IMR-90 (cell line): ENCODE measurements at regions not wholly inside any gene's neighbourhood (a gene's known extent, or its start where the extent isn't known, plus 50 kb on each side); places are given as distances from the start of the nearest gene placed in this dataset.

Experiments used
- ATAC-seq: fragments of 200-7000 bp; cut with Tn5 transposase; 2 replicates; pipeline ENCODE4 v1.9.1; 2020; ENCODE audit warnings: low read depth, mild to moderate bottlenecking, moderate library complexity
- BruUV-seq: library from RNA; stranded (reverse); fragments of 400-500 nt; replicated peaks from 2 replicates; lab custom pipeline; 2021; lab: Mats Ljungman, UMichigan
- CTCF ChIA-PET: fragments of 300-600 bp; formaldehyde crosslinking; extraction: SDS; loops from one replicate; lab custom pipeline; 2021; ENCODE audit warnings: antibody characterized with exemption; lab: Yijun Ruan, JAX
- POLR2A ChIA-PET: fragments of 300-600 bp; sonication (Branson Sonifier 250); formaldehyde crosslinking; loops from one replicate; lab custom pipeline; 2022; ENCODE audit warnings: antibody characterized with exemption; ENCODE audit not compliant: unreplicated experiment; lab: Charles Lee
- DNase-seq: peaks from one replicate; pipeline ENCODE4 v3.0.0; 2013
- H2AFZ ChIP-seq: replicated peaks from 2 replicates; pipeline ENCODE3; 2013; ENCODE audit warnings: low read length, mild to moderate bottlenecking; ENCODE audit not compliant: poor library complexity
- H2AK5ac ChIP-seq: 2 replicates; pipeline ENCODE4 v1.6.1; 2013; ENCODE audit warnings: low read depth, low read length, inconsistent platforms
- H2AK9ac ChIP-seq: replicated peaks from 2 replicates; pipeline ENCODE3; 2013; ENCODE audit warnings: mild to moderate bottlenecking, low read depth, low read length, moderate library complexity; ENCODE audit not compliant: poor library complexity
- H2BK120ac ChIP-seq: 2 replicates; pipeline ENCODE4 v1.6.1; 2013; ENCODE audit warnings: low read depth, low read length, inconsistent platforms
- H2BK15ac ChIP-seq: 3 replicates; pipeline ENCODE4 v1.6.1; 2013; ENCODE audit warnings: low read depth, low read length, inconsistent platforms
- H2BK20ac ChIP-seq: 2 replicates; pipeline ENCODE4 v1.6.1; 2013; ENCODE audit warnings: low read depth, mild to moderate bottlenecking, inconsistent platforms, low read length, moderate library complexity
- H2BK5ac ChIP-seq: 2 replicates; pipeline ENCODE4 v1.6.1; 2013; ENCODE audit warnings: mild to moderate bottlenecking, low read depth, low read length, inconsistent platforms; ENCODE audit not compliant: poor library complexity, severe bottlenecking
- H3K14ac ChIP-seq: replicated peaks from 2 replicates; pipeline ENCODE4 v1.6.1; 2013; ENCODE audit warnings: low read depth, low read length, inconsistent platforms
- H3K18ac ChIP-seq: 2 replicates; pipeline ENCODE4 v1.6.1; 2013; ENCODE audit warnings: low read depth, low read length, control low read depth
- H3K23ac ChIP-seq: 2 replicates; pipeline ENCODE4 v1.6.1; 2013; ENCODE audit warnings: low read depth, low read length, inconsistent platforms
- H3K27ac ChIP-seq: 2 replicates; pipeline ENCODE4 v1.5.1; 2013; ENCODE audit warnings: mild to moderate bottlenecking, control low read depth, low read length; ENCODE audit not compliant: insufficient read depth
- H3K27me3 ChIP-seq: 2 replicates; pipeline ENCODE4 v1.6.1; 2013; ENCODE audit warnings: low read length; ENCODE audit not compliant: control insufficient read depth, insufficient read depth
- H3K36me3 ChIP-seq: 2 replicates; pipeline ENCODE4 v1.6.1; 2013; ENCODE audit warnings: low read length, mixed read lengths; ENCODE audit not compliant: control insufficient read depth, insufficient read depth
- H3K4ac ChIP-seq: 2 replicates; pipeline ENCODE4 v1.6.1; 2013; ENCODE audit warnings: low read depth, low read length, inconsistent platforms
- H3K4me1 ChIP-seq: 2 replicates; pipeline ENCODE4 v1.6.1; 2013; ENCODE audit warnings: low read length, mixed read lengths; ENCODE audit not compliant: control insufficient read depth, insufficient read depth
- H3K4me2 ChIP-seq: 2 replicates; pipeline ENCODE4 v1.6.1; 2013; ENCODE audit warnings: low read depth, mild to moderate bottlenecking, control low read depth, low read length, moderate library complexity
- H3K4me3 ChIP-seq: 2 replicates; pipeline ENCODE4 v1.5.1; 2013; ENCODE audit warnings: low read depth, mild to moderate bottlenecking, control low read depth, low read length, moderate library complexity; ENCODE audit not compliant: insufficient read depth
- H3K56ac ChIP-seq: 2 replicates; pipeline ENCODE4 v1.6.1; 2013; ENCODE audit warnings: low read length, inconsistent platforms; ENCODE audit not compliant: insufficient read depth; ENCODE audit errors: extremely low read depth
- H3K79me1 ChIP-seq, 2 experiments: 2 replicates each; pipeline ENCODE4 v1.6.1; 2013; ENCODE audit warnings: low read length in 2 of 2, inconsistent platforms in 1 of 2, low read depth in 1 of 2
- H3K9ac ChIP-seq: 2 replicates; pipeline ENCODE4 v1.6.1; 2013; ENCODE audit warnings: low read depth, low read length, control low read depth
- H3K9me1 ChIP-seq: 2 replicates; pipeline ENCODE4 v1.6.1; 2013; ENCODE audit warnings: low read length, inconsistent platforms; ENCODE audit not compliant: insufficient read depth
- H3K9me3 ChIP-seq: 2 replicates; pipeline ENCODE4 v1.6.1; 2013; ENCODE audit warnings: low read length; ENCODE audit not compliant: control insufficient read depth, insufficient read depth
- H4K20me1 ChIP-seq: 2 replicates; pipeline ENCODE4 v1.6.1; 2013; ENCODE audit warnings: low read length, inconsistent platforms; ENCODE audit not compliant: insufficient read depth
- H4K5ac ChIP-seq: 2 replicates; pipeline ENCODE4 v1.6.1; 2013; ENCODE audit warnings: mild to moderate bottlenecking, low read depth, low read length, control low read depth
- H4K8ac ChIP-seq, 2 experiments: 2 replicates each; pipeline ENCODE4 v1.6.1; 2013; ENCODE audit warnings: low read depth in 2 of 2, low read length in 2 of 2, control low read depth in 1 of 2, inconsistent platforms in 1 of 2
- H4K91ac ChIP-seq: 2 replicates; pipeline ENCODE4 v1.6.1; 2013; ENCODE audit warnings: low read depth, low read length, inconsistent platforms; ENCODE audit not compliant: insufficient read depth
- BHLHE40 ChIP-seq: fragments of 150-350 bp; IDR thresholded peaks from 2 replicates; pipeline ENCODE4 v1.6.1; 2016; ENCODE audit warnings: mild to moderate bottlenecking, low read depth, low read length
- CEBPB ChIP-seq: IDR thresholded peaks from 2 replicates; pipeline ENCODE4 v1.6.1; 2012; ENCODE audit warnings: low read depth, low read length, improper control_type of control experiment
- CHD1 ChIP-seq: IDR thresholded peaks from 2 replicates; pipeline ENCODE4 v1.6.1; 2012; ENCODE audit warnings: low read depth, low read length, improper control_type of control experiment
- FOS ChIP-seq: fragments of 150-350 bp; IDR thresholded peaks from 2 replicates; pipeline ENCODE4 v1.6.1; 2016; ENCODE audit warnings: low read depth, low read length
- MAFK ChIP-seq: IDR thresholded peaks from 2 replicates; pipeline ENCODE4 v1.6.1; 2012; ENCODE audit warnings: low read depth, low read length, improper control_type of control experiment
- MAZ ChIP-seq: IDR thresholded peaks from 2 replicates; pipeline ENCODE4 v1.6.1; 2012; ENCODE audit warnings: low read depth, mild to moderate bottlenecking, low read length, improper control_type of control experiment, moderate library complexity, borderline replicate concordance
- MXI1 ChIP-seq: IDR thresholded peaks from 2 replicates; pipeline ENCODE4 v1.6.1; 2012; ENCODE audit warnings: low read depth, mild to moderate bottlenecking, low read length, moderate library complexity, borderline replicate concordance
- NFE2L2 ChIP-seq: fragments of 150-350 bp; IDR thresholded peaks from 2 replicates; pipeline ENCODE4 v1.6.1; 2016; ENCODE audit warnings: low read depth, mild to moderate bottlenecking, low read length
- POLR2A ChIP-seq: IDR thresholded peaks from 2 replicates; pipeline ENCODE4 v1.6.1; 2012; ENCODE audit warnings: mild to moderate bottlenecking, low read depth, low read length
- RAD21 ChIP-seq: IDR thresholded peaks from 2 replicates; pipeline ENCODE4 v1.6.1; 2012; ENCODE audit warnings: low read length, improper control_type of control experiment
- RCOR1 ChIP-seq: IDR thresholded peaks from 2 replicates; pipeline ENCODE4 v1.6.1; 2012; ENCODE audit warnings: mild to moderate bottlenecking, low read length, improper control_type of control experiment; ENCODE audit not compliant: insufficient replicate concordance
- RFX5 ChIP-seq: IDR thresholded peaks from 2 replicates; pipeline ENCODE4 v1.8.0; 2012; ENCODE audit warnings: low read depth, mild to moderate bottlenecking, low read length, moderate library complexity
- SMC3 ChIP-seq: fragments of 150-350 bp; IDR thresholded peaks from 2 replicates; pipeline ENCODE4 v1.6.1; 2016; ENCODE audit warnings: low read depth, mild to moderate bottlenecking, antibody characterized with exemption, low read length, moderate library complexity
- WGBS, 2 experiments: methylation state at CpG; one replicate each; pipeline versions ENCODE4 v1.1.5 to v1.1.7; 2013; ENCODE audit warnings: missing lambda C conversion rate in 2 of 2; ENCODE audit not compliant: insufficient read length in 1 of 2; ENCODE audit errors: extremely low coverage in 2 of 2; 5-methylcytosine and 5-hydroxymethylcytosine counted together
- dilution Hi-C: fragments of 300-500 bp; cut with HindIII; formaldehyde crosslinking; loops from one replicate; pipeline ENCODE4 v1.14.3; 2018; ENCODE audit warnings: low sequenced_read_pairs; ENCODE audit not compliant: unreplicated experiment
- in situ Hi-C: fragments of 300-500 bp; cut with MboI; formaldehyde crosslinking; loops from 3 replicates; pipeline ENCODE4 v1.14.3; 2019; ENCODE audit warnings: low sequenced_read_pairs, inconsistent platforms, mixed read lengths
- intact Hi-C: fragments of 100-400 bp; cut with micrococcal nuclease; formaldehyde crosslinking; loops from 2 replicates; pipeline ENCODE4 v1.10.0; 2022
- TF ChIP-seq, protein P1 (sequence below): fragments of 150-350 bp; IDR thresholded peaks from 2 replicates; pipeline ENCODE4 v1.6.1; 2016; ENCODE audit warnings: low read depth, mild to moderate bottlenecking, low read length, moderate library complexity, borderline replicate concordance
- TF ChIP-seq, protein P2 (sequence below): fragments of 150-350 bp; IDR thresholded peaks from 2 replicates; pipeline ENCODE4 v1.6.1; 2017; ENCODE audit warnings: mild to moderate bottlenecking, antibody characterized with exemption, low read length, low read depth
- TF ChIP-seq, protein P3 (sequence below): conservative IDR thresholded peaks from 2 replicates; pipeline ENCODE4 v1.5.1; 2012; ENCODE audit warnings: mild to moderate bottlenecking, low read depth, low read length, improper control_type of control experiment

DNA sequence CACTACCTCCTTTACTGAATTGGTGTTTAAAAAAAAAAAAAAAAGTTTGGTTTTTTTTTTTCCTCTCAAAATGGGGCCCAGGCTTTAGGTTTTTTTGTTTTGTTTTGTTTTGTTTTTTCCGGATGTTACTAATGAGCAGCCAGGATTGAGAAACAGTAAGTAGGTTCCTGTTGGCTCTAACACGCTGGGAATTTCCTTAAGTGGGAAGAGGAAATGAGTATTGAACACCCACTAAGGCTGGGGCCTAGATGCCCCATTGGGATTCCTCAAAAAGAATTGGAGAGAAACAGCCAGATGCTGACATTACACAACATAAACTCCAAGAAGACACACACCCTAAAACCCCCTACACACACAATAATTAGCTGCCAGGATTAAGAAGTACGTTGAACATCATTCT, 102.2 kb upstream of the NANOS1 start:
- H3K4me3 ChIP-seq, result no peak overlapping the region
- no CpG with 5 or more reads among the region's 3 CpGs for WGBS, 2 experiments
- H3K9me3 ChIP-seq, result peaks cover 4% of the 10 kb centered on the region
- no peaks in the 10 kb centered on the region for H3K79me1 ChIP-seq
- H3K9ac ChIP-seq, result no peak overlapping the region
- H4K5ac ChIP-seq, result no peak overlapping the region
- H2BK15ac ChIP-seq, result no peak overlapping the region
- H3K36me3 ChIP-seq, result no peaks in the 10 kb centered on the region
- BruUV-seq, result no TSS peak
- H2BK120ac ChIP-seq, result no peak overlapping the region
- CTCF ChIA-PET, result no interaction called here
- no peak overlapping the region for H3K4ac ChIP-seq
- no peak overlapping the region for H3K14ac ChIP-seq
- H3K56ac ChIP-seq, result no peak overlapping the region
- TF ChIP-seq, protein P1, sequence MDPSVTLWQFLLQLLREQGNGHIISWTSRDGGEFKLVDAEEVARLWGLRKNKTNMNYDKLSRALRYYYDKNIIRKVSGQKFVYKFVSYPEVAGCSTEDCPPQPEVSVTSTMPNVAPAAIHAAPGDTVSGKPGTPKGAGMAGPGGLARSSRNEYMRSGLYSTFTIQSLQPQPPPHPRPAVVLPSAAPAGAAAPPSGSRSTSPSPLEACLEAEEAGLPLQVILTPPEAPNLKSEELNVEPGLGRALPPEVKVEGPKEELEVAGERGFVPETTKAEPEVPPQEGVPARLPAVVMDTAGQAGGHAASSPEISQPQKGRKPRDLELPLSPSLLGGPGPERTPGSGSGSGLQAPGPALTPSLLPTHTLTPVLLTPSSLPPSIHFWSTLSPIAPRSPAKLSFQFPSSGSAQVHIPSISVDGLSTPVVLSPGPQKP, result no peak
- TF ChIP-seq SMC3, result no peak
- no peak for TF ChIP-seq MXI1
- TF ChIP-seq FOS, result no peak
- no peak for TF ChIP-seq RFX5
- no peak for TF ChIP-seq CHD1
- TF ChIP-seq CEBPB, result no peak
- no peak for TF ChIP-seq NFE2L2
- no peak for TF ChIP-seq MAZ
- no peak for TF ChIP-seq BHLHE40
- no peak for TF ChIP-seq RAD21
- no peak for TF ChIP-seq RCOR1
- TF ChIP-seq, protein P2, sequence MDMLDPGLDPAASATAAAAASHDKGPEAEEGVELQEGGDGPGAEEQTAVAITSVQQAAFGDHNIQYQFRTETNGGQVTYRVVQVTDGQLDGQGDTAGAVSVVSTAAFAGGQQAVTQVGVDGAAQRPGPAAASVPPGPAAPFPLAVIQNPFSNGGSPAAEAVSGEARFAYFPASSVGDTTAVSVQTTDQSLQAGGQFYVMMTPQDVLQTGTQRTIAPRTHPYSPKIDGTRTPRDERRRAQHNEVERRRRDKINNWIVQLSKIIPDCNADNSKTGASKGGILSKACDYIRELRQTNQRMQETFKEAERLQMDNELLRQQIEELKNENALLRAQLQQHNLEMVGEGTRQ, result no peak
- no peak for TF ChIP-seq POLR2A
- TF ChIP-seq, protein P3, sequence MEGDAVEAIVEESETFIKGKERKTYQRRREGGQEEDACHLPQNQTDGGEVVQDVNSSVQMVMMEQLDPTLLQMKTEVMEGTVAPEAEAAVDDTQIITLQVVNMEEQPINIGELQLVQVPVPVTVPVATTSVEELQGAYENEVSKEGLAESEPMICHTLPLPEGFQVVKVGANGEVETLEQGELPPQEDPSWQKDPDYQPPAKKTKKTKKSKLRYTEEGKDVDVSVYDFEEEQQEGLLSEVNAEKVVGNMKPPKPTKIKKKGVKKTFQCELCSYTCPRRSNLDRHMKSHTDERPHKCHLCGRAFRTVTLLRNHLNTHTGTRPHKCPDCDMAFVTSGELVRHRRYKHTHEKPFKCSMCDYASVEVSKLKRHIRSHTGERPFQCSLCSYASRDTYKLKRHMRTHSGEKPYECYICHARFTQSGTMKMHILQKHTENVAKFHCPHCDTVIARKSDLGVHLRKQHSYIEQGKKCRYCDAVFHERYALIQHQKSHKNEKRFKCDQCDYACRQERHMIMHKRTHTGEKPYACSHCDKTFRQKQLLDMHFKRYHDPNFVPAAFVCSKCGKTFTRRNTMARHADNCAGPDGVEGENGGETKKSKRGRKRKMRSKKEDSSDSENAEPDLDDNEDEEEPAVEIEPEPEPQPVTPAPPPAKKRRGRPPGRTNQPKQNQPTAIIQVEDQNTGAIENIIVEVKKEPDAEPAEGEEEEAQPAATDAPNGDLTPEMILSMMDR, result no peak
- no peak for TF ChIP-seq MAFK
- no peak overlapping the region for H3K4me2 ChIP-seq
- DNase-seq, result no peak
- no peak overlapping the region for H2AK5ac ChIP-seq
- H3K27ac ChIP-seq, result no peak overlapping the region
- H3K18ac ChIP-seq, result no peak overlapping the region
- POLR2A ChIA-PET, result no interaction called here
- no peak overlapping the region for H2AFZ ChIP-seq
- dilution Hi-C loops, result no loop called here
- no peak overlapping the region for H2BK5ac ChIP-seq
- no peak overlapping the region for H4K8ac ChIP-seq
- no peak overlapping the region for H3K23ac ChIP-seq
- ATAC-seq, result no peak
- no peaks in the 10 kb centered on the region for H3K9me1 ChIP-seq
- no peak overlapping the region for H4K91ac ChIP-seq
- H2BK20ac ChIP-seq, result no peak overlapping the region
- no peaks in the 10 kb centered on the region for H3K4me1 ChIP-seq
- intact Hi-C loops, result no loop called here
- peaks cover 11% of the 10 kb centered on the region for H3K27me3 ChIP-seq
- H2AK9ac ChIP-seq, result no peak overlapping the region
- H4K20me1 ChIP-seq, result no peaks in the 10 kb centered on the region
- in situ Hi-C loops, result no loop called here
